DND-41 (cell line): ENCODE measurements at regions not wholly inside any gene's neighbourhood (a gene's known extent, or its start where the extent isn't known, plus 50 kb on each side); places are given as distances from the start of the nearest gene placed in this dataset.

Experiments used
- EZH2 ChIP-seq: IDR thresholded peaks from 3 replicates; pipeline ENCODE4 v1.6.1; 2012; ENCODE audit warnings: borderline replicate concordance, low read depth, mild to moderate bottlenecking, moderate library complexity, low read length, inconsistent platforms; ENCODE audit not compliant: severe bottlenecking
- TF ChIP-seq, protein P1 (sequence below): IDR thresholded peaks from 2 replicates; pipeline ENCODE4 v1.5.1; 2012; ENCODE audit warnings: borderline replicate concordance, low read length, moderate library complexity, mild to moderate bottlenecking; ENCODE audit not compliant: poor library complexity, severe bottlenecking; ENCODE audit errors: extremely low read depth

DNA sequence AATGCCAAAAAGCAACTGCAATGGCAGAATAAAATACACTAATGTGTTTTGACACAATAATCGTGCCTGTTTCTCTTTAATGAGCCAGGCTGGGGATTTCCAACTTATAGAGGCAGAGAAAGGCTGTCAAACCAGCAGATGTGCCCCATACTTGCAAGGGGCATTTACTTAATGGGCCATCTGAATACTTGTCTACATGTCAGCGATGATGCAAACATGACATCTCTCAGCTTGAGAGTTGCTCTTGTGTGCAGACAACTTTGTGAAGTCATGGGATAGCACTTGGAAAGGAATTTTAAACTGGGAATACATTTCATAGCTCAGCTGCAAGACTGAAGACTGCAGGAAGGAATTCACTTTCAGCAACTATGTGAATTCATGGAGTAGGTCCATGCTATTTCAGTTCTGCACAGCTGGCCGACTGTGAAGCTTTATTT is 127.4 kb upstream of the ADAMTS9 start:
- TF ChIP-seq, protein P1, sequence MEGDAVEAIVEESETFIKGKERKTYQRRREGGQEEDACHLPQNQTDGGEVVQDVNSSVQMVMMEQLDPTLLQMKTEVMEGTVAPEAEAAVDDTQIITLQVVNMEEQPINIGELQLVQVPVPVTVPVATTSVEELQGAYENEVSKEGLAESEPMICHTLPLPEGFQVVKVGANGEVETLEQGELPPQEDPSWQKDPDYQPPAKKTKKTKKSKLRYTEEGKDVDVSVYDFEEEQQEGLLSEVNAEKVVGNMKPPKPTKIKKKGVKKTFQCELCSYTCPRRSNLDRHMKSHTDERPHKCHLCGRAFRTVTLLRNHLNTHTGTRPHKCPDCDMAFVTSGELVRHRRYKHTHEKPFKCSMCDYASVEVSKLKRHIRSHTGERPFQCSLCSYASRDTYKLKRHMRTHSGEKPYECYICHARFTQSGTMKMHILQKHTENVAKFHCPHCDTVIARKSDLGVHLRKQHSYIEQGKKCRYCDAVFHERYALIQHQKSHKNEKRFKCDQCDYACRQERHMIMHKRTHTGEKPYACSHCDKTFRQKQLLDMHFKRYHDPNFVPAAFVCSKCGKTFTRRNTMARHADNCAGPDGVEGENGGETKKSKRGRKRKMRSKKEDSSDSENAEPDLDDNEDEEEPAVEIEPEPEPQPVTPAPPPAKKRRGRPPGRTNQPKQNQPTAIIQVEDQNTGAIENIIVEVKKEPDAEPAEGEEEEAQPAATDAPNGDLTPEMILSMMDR: no peak
- no peak for TF ChIP-seq EZH2
